ENCODE measurements at regions not wholly inside any gene's neighbourhood (a gene's known extent, or its start where the extent isn't known, plus 50 kb on each side); places are given as distances from the start of the nearest gene placed in this dataset.

DNA sequence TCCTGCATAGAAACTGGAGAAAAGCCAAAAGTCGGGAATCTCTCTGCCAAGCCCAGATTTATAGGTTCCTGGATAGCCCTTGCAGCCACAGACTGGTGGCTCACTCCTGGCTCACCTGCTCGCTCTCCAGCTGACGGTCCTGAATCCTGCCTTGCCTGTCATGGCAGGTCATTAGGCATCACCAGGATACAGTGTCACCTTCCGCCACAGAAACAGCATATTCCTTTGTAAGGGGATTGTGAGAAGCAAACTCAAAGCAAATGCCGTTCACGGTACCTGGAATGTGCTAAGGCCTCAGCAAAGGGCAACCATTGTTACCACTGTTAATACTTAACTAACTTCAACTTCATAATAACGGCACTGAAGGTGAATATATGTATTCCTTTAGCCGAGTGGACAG, 57.1 kb upstream of the GPR45 start:
- WGBS = 52% methylated on average over 8 of the region's 8 CpGs
- no peak overlapping the region for H3K27ac ChIP-seq
- no peak for DNase-seq (ENCODE audit: low spot score)
- intact Hi-C loops (cut with DNase I) = no loop called here
- H3K27me3 ChIP-seq (replicated peaks; ENCODE audit: insufficient read depth) = no peaks in the 10 kb centered on the region
- no peak for TF ChIP-seq POLR2A (IDR thresholded peaks at IDR 0.05)
- TF ChIP-seq, protein P1, sequence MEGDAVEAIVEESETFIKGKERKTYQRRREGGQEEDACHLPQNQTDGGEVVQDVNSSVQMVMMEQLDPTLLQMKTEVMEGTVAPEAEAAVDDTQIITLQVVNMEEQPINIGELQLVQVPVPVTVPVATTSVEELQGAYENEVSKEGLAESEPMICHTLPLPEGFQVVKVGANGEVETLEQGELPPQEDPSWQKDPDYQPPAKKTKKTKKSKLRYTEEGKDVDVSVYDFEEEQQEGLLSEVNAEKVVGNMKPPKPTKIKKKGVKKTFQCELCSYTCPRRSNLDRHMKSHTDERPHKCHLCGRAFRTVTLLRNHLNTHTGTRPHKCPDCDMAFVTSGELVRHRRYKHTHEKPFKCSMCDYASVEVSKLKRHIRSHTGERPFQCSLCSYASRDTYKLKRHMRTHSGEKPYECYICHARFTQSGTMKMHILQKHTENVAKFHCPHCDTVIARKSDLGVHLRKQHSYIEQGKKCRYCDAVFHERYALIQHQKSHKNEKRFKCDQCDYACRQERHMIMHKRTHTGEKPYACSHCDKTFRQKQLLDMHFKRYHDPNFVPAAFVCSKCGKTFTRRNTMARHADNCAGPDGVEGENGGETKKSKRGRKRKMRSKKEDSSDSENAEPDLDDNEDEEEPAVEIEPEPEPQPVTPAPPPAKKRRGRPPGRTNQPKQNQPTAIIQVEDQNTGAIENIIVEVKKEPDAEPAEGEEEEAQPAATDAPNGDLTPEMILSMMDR (IDR thresholded peaks at IDR 0.05) = no peak
- H3K36me3 ChIP-seq = no peaks in the 10 kb centered on the region
- H3K4me1 ChIP-seq (replicated peaks) = no peaks in the 10 kb centered on the region
- H3K9me3 ChIP-seq = no peaks in the 10 kb centered on the region
- no peak overlapping the region for H3K4me3 ChIP-seq

DNA sequence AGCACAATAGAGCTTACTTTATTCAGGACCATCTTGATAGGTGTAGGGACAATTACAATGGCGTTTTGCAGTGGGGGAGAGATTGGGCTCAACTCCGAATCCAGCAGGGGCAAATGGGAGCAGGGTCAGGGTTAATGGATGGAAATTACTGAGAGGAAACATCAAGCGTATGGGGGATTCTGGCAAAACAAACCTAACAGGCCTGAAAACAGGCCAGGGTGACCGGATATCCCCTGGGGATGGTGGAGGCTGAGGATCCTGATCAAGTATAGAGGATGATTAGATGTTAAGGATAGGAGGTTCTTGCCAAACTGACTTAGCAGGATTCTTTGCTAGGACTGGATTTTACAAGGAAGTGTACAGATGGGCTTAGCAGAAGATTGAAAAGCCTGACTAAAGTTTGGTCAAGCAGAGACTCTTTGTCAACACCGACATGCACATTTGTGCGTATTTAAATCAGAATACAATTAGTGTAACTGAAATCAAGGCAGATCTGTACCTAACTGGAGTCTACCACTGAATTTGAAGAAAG, 54.5 kb upstream of the GPR45 start:
- no peak for DNase-seq (ENCODE audit: low spot score)
- intact Hi-C loops (cut with DNase I) = no loop called here
- H3K4me1 ChIP-seq (replicated peaks) = no peaks in the 10 kb centered on the region
- no peaks in the 10 kb centered on the region for H3K9me3 ChIP-seq
- TF ChIP-seq POLR2A (IDR thresholded peaks at IDR 0.05) = no peak
- 69% methylated on average over 6 of the region's 6 CpGs for WGBS
- H3K27ac ChIP-seq = no peak overlapping the region
- H3K27me3 ChIP-seq (replicated peaks; ENCODE audit: insufficient read depth) = no peaks in the 10 kb centered on the region
- no peak overlapping the region for H3K4me3 ChIP-seq
- no peaks in the 10 kb centered on the region for H3K36me3 ChIP-seq

DNA sequence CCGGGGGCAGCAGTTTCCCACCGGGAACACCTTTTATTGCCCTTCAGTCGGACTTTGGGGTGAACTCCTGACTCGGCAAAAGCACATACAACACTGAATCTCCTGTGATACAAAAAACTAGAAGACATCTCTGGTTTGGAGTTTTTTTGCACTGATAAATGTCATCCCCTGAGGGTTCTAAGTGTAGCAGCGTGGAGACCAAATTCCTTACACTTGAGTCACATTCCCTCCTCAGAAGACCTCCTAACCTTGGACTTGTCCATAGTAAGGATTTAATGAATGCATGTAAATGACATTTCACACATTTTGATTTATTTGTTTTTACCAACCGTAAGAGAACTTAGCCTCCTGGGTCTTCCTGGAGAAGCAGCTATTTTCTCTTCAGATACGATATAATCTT, 54.0 kb upstream of the GPR45 start:
- TF ChIP-seq, protein P1 (IDR thresholded peaks at IDR 0.05) = no peak
- H3K27ac ChIP-seq = no peak overlapping the region
- intact Hi-C loops (cut with DNase I) = no loop called here
- no peak for DNase-seq (ENCODE audit: low spot score)
- H3K4me1 ChIP-seq (replicated peaks) = no peaks in the 10 kb centered on the region
- no peaks in the 10 kb centered on the region for H3K9me3 ChIP-seq
- H3K27me3 ChIP-seq (replicated peaks; ENCODE audit: insufficient read depth) = no peaks in the 10 kb centered on the region
- H3K36me3 ChIP-seq = no peaks in the 10 kb centered on the region
- 60% methylated on average over 7 of the region's 7 CpGs for WGBS
- H3K4me3 ChIP-seq = no peak overlapping the region

DNA sequence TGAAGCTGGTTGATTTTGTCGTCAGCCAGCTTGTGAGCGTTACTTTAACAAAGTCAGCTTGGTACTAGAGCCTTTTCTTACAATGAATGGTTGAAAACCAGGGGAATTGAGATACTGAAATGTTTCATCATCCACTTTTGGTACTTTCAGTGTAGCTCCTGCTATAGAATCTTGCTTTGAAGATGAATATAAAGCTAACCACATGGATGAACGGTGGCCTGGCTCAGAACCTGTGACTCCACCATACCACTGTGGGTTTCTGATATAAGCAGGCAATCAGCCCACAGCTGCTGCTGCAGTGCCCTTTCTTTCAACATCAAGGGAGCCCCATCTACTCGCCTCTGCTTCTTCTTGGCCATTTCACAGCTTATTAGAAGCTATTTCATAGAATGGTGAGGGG, 53.2 kb upstream of the GPR45 start:
- Histone ChIP-seq H3K27me3 (replicated peaks; ENCODE audit: insufficient read depth) (no peaks in the 10 kb centered on the region), H3K27ac (no peak overlapping the region), H3K9me3 (no peaks in the 10 kb centered on the region), H3K4me1 (replicated peaks) (no peaks in the 10 kb centered on the region), H3K4me3 (no peak overlapping the region), H3K36me3 (no peaks in the 10 kb centered on the region)
- 92% methylated on average over 4 of the region's 4 CpGs for WGBS
- TF ChIP-seq, protein P1 (IDR thresholded peaks at IDR 0.05) = no peak
- TF ChIP-seq POLR2AphosphoS5 (IDR thresholded peaks at IDR 0.05) (no peak), POLR2A (IDR thresholded peaks at IDR 0.05) (no peak)
- no peak for DNase-seq (ENCODE audit: low spot score)
- intact Hi-C loops (cut with DNase I) = no loop called here

Data from prostate gland (tissue), 2 donors.